ENCODE measurements at regions not wholly inside any gene's neighbourhood (a gene's known extent, or its start where the extent isn't known, plus 50 kb on each side); places are given as distances from the start of the nearest gene placed in this dataset.
A peak's percentile ranks its signal among the peaks of the same experiment; 100 is the strongest.

DNA sequence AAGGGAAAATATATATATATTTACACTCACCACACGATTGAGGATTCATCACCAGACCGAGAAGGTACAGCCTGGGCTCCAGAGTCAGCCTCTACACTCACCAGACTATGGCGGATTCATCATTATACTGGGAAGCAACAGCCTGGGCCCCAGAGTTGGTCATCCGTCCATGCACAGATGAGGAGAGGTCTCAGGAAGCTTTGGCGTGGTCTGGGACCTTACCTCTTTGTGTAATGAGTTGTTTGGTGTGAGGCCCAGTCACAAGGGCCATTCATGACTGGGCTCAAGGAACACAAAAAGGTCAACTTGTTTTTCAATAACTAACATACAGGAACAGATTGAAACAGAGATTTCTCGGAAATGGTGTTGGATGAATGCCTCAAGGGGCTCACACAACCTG is 926.1 kb downstream of the FAM133A start:
- DNase-seq (ENCODE audit: low read depth, low spot score), result no peak

DNA sequence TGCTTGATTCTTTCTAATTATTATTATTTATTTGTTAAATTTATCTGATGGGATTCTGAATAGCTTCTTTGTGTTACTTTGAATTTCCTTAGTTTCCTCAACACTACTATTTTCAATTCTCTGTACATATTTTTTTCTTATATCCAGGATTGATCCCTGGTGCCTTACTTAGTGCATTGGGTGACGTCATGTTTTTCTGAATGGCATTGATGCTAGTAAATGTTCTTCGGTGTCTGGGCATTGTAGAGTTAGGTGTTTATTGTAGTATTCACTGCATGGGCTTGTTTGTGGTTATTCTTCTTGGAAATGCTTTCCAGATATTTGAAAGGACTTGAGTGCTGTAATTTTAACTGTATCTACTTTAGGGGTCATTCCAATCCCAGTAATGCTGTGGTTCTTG is 938.1 kb downstream of the FAM133A start:
- no peak for DNase-seq (ENCODE audit: low read depth, low spot score)

DNA sequence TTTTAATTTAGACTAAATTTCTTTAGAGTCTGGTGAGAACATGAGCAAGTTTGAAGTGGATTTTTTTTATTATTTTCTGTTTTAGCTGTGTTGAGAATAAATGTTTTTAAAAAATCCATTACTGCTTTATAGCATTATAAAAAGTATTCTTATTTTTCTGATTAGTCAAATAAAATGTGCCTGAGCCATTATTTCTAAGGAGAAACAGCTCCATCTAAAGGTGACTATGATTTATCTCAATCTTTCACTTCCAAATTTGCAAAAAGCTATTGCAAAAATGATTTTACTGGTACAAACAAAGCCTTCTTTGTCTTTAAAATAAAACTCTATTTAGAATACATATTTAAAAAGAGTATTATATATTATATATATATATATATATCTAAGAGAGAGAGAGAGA is 959.2 kb downstream of the FAM133A start:
- no peak for DNase-seq (ENCODE audit: low read depth, low spot score)

DNA sequence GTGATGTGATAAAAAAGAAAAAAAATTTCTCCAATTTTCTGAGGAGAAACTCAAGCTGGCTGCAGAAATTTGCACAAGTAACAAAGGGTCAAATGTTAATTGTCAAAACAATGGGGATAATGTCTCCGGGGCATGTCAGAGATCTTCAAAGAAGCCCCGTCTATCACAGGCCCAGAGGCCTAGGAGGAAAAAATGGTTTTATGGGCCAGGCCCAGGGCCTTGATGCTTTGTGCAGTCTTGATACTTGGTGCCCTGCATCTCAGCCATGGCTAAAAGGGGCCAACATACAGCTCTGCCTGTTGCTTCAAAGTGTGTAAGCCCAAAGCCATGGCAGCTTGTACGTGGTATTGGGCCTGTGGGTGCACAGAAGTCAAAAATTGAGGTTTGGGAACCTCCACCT is 961.0 kb downstream of the FAM133A start:
- DNase-seq (ENCODE audit: low read depth, low spot score), result no peak

DNA sequence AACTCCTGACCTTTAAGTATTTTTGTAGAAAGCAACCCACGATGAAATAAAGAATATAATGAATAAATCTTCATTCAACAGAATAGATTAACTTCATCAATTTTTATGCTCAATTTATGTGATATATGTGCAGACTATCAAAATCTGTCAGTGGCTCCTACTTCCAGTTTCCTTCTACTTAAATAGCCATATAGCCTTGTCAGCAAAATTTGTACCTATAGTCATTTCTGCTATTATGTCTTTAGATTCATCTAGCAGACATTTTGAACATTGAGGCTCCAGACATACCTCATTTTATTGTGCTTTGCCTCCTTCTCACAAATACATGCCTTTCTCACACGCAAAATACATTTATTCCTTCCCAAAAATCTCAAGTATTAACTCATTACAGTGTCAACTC is 971.7 kb downstream of the FAM133A start:
- DNase-seq (ENCODE audit: low read depth, low spot score), result no peak

DNA sequence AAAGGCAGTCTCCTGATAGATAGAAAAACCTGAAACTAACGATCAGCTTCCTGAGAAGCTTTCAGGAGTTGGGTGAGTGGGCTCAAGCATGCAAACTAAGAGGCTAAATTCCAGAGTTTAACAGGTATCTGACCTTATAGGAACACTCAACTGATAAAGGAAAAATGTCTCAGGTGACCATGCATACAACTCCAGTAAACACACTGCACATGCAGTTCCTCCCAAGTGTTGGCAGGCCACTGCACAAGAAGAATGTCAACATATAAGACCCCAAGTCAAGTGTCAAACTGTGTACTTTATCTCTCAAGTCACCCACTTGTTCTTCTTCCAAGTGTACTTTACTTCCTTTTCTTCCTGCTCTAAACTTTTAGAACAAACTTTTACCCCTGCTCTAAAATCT is 981.2 kb downstream of the FAM133A start:
- no peak for DNase-seq (ENCODE audit: low read depth, low spot score)

DNA sequence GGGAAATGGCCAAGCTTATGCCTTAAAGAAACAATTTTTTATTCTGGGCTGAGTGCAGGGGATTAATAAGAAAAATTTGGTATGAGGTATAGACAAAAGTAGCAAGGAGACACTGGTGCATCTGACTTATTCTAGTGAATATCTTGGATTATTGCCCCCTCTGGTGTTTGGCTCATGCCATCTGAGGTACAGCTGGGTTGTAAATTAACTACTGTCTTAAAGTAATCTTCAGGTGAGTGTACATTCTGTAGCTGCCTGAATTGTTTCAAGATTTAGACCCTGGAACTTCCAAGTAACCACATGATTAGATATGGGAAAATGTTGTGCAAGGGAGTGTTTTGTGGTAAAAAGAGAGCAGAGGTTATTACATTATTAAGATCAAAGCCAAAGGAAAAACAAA is 988.7 kb downstream of the FAM133A start:
- no peak for DNase-seq (ENCODE audit: low read depth, low spot score)

DNA sequence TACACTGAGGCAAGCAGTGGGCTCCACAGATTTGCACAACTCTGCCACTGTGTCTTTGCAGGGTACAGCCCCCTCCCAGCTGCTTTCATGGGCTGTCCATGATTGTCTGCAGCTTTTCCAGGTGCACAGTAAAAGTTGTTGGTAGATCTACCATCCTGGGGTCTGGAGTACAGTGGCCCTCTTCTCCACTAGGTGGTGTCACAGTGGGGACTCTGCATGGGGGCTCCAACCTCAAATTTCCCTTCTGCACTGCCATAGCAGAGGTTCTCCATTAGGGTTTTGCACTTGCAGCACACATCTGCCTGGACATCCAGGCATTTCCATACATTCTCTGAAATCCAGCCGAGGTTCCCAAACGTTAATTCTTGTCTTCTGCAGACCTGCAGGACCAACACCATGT is 1002.3 kb downstream of the FAM133A start:
- DNase-seq (ENCODE audit: low read depth, low spot score), result no peak

DNA sequence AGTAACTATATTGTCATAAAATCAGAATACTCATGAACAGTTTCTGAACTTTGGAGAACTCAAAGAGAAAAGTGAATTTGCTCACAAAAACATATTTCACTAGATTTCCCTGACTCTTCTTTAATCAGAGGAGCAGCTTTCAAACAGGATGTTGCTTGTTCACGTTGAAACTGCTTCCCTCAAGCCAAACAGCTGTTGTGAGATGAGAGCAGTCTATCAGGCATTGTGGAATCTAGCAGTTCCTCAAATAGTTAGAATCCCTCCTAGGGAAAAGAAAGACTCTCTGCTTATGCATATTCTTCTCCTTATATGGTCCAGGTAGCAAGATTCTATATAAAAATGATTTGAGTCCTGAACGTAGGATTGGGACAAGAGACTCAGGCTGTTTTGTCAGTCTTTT is 1012.1 kb downstream of the FAM133A start:
- no peak for DNase-seq (ENCODE audit: low read depth, low spot score)

DNA sequence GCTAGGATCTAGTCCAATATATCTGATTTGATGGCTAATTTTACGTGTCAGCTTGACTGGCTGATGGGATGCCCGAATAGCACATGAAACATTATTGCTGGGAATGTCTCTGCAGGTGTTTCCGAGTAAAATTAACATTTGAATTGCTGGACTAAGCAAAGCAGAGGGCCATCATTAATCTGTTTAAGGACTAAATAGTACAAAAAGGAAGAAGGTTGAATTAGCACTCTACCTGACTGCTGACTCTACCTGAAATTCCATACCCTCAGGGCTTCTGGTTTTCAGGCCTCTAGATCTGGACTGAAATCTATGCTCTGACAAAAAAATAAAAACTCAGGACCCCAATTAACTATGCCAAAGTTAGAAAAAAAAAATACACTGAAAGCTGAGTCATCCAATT is 1021.9 kb downstream of the FAM133A start:
- DNase-seq (ENCODE audit: low read depth, low spot score), result peak; percentile 17

DNA sequence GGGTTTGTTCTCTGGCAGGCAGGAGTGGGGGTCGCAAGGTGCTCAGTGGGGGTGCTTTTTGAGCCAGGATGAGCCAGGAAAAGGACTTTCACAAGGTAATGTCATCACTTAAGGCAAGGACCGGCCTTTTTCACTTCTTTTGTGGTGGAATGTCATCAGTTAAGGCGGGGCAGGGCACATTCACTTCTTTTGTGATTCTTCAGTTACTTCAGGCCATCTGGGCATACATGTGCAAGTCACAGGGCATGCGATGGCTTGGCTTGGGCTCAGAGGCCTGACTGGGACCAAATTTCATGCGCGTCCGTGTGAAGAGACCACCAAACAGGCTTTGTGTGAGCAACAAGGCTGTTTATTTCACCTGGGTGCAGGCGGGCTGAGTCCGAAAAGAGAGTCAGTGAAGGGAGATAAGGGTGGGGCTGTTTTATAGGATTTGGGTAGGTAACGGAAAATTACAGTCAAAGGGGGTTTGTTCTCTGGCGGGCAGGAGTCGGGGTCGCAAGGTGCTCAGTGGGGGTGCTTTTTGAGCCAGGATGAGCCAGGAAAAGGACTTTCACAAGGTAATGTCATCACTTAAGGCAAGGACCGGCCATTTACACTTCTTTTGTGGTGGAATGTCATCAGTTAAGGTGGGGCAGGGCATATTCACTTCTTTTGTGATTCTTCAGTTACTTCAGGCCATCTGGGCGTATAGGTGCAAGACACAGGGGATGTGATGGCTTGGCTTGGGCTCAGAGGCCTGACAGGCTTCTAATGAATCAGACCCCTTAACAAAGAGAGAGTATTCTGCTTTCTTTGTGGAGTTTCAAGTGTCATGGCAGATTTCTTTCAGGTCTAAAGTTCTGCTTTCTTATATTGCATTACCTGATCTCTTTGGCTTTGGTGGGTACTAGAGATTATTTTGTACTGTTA is 1030.6 kb downstream of the FAM133A start:
- DNase-seq (ENCODE audit: low read depth, low spot score), result peak; percentile 32

DNA sequence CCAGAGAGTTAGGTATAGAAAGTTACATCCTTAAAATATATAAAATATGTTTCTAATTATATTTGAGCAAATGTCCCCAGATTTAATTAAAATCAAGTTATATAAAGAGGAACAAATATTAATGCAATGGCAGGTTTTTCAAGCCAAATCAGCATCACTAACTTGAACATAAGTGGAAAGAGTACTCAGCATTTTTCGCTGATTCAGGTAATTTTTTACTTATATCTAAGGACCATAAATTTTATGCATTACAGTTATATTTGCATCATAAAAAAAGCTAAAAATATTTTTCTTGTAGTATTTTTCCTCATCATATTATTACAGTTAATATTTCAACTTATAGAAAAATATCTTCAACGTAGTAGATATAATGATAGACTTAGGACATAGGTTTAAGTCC is 1047.4 kb downstream of the FAM133A start:
- DNase-seq (ENCODE audit: low read depth, low spot score), result no peak

DNA sequence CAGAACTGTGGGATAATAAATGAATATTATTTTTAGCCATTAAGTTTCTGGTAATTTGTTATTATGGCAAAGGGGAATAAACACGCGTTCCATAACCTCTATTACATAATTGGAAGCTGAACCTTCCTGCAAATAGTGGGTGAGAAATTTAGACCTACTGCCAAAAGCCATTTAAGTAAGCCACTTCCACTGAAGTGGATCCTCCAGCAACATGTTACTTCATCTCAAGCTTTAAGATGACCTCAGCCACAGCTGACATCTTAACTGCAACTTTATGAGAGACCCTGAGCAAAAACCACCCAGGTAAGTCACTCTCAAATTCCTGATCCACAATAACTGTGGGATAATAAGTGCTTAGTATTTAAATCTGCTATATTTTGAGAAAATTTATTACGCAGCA is 1048.6 kb downstream of the FAM133A start:
- DNase-seq (ENCODE audit: low read depth, low spot score), result no peak

DNA sequence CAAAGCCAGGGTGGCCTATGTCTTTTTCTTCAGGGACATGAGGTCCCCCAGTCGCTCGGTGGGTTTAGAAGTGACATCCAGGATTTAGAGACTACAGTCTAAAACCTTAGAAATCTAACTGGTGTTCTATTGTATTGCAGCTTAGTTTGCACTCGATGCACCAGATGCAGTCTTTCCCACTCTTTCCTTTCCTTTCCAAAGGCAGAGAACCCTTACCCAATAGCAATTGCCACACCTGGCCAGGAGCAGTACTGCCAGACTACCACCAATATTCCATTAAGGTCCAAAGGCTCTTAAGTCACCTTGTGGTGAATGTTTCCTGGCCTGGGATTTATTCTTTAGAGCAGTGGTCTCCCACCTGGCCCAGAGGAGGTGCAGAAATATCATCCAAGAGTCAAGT is 1068.8 kb downstream of the FAM133A start:
- no peak for DNase-seq (ENCODE audit: low read depth, low spot score)

DNA sequence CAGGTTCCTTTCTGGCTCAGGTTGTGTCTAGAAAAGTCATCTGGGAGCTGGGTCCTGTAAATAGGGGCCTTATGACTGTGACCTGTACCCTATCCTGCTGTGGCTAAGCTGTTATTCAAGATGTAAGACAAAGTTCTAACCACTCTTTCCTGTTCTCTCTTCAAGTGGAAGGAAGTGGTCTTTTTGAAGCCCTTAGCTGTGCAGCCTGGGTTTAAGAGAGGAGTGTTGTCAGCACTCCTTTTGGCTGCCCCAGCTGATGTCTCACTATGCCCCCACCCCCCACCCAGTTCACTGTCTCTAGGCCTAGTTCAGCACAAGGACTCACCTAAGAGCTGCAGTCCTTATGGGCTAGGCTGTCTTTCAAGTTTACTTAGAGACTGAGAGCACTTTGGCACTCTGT is 1069.5 kb downstream of the FAM133A start:
- DNase-seq (ENCODE audit: low read depth, low spot score), result no peak

DNA sequence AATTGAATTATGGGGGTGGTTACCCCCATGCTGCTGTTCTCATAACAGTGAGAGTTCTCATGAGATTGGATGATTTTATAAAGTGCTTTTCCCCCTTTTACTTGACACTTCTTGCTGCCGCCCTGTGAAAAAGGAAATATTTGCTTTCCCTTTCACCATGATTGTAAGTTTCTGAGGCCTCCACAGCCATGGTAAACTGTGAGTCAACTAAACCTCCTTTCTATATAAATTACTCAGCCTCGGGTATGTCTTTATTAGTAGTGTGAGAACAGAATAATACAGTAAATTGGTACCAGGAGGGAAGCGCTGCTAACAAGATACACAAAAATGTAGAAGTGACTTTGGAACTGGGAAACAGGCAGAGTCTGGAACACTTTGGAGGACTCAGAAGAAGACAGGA is 1070.8 kb downstream of the FAM133A start:
- DNase-seq (ENCODE audit: low read depth, low spot score), result no peak

DNA sequence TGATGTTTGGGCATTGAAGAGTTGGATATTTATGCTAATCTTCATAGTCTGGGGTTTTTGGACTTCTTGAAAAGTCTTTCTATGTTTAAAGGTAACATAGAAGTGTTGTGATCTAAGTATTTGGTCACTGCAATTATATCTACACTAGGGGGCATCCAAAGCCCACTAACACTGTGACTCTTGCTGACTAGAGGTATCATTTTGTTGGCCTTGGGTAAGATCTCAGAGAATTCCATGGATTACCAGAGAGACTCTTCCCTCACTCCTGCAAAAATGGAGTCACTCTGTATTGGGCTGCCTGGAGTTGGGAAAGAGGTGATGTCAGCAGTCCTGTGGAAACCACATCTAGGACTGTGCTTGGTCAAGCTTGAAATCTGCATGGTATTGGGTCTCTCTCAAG is 1077.6 kb downstream of the FAM133A start:
- peak; percentile 15 for DNase-seq (ENCODE audit: low read depth, low spot score)

DNA sequence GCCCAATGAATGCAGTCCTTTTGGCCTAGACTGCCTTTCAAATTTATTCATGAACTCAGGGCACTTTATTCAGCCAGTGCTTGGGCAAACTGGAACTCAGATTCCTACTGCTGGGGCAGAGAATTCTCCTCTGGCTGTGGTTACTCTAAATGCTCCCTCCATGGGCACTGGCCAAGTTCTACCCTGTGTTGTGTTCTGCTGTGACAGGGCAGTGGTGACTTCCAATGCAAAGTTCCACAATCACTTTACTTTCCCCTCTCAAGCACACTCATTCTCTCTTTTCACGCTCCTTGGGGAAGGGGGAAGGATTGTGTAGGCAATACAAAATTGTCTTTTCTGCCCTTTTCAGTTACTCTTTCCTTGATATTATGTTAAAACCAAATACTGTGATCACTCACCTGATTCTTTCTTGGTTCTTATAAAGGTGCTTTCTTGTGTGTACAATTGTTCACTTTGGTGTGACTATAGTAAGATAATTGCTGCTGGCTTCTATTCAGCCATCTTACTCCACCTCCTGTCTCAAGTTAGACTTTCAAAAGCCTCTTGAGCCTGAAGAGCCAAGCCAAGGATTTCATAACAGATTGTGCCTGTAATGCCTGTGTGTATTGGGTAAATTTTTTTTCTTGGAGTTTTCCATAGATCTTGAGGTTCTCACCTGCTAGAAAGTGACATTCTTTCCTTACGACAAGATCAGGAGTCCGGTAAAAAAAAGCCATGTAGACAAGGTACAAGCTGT is 1078.6 kb downstream of the FAM133A start:
- DNase-seq (ENCODE audit: low read depth, low spot score), result no peak

DNA sequence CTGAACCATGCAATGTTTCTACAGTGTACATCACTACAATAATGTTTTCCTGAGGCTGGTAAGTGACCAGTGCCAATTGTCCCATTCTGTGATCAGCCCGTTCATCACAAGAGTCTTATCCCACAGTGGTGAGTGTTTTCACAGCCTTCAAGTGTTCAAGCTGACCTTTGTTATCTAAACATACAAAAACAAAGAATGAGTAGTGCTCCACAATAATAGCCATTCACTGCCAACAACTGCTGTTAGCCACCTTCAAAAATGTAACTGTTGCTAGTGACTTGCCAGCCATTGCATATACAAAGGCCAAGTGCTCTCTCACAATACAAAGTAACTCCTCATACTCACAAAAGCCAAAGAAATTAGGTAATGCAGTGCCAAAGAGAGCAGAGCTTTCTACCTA is 1084.1 kb downstream of the FAM133A start:
- no peak for DNase-seq (ENCODE audit: low read depth, low spot score)

DNA sequence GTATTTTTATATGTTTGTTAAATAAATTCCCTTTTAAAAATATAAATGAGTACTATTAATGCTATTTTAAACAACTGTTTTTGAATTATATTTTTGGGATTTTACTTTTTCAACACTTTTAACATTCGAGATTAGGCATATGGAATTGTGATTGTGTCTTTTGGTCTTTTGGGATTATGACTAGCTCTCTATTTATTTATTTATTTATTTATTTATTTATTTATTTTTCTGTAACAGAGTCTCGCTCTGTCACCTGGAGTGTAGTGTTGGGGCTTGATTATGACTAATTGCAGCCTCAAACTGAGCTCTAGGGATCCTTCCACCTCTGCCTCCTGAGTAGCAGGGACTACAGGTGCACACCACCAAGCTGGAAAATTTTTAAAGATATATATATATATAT is 1101.6 kb downstream of the FAM133A start:
- no peak for DNase-seq (ENCODE audit: low read depth, low spot score)

DNA sequence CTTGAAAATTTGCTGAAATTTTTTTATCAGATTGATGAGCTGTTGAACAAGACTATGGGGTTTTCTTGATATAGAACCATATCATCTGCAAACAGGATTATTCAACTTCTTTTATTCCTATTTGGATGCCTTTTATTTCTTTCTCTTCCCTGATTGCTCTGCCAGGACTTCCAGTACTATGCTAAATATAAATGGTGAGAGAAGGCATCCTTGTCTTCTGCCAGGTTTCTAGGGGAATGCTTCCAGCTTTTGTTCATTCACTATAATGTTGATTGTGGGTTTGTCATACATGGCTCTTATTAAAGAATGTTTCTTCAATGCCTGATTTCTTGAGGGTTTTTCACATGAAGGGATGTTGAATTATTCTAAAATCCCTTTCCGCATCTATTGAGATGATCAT is 1139.5 kb downstream of the FAM133A start:
- no peak for DNase-seq (ENCODE audit: low read depth, low spot score)

DNA sequence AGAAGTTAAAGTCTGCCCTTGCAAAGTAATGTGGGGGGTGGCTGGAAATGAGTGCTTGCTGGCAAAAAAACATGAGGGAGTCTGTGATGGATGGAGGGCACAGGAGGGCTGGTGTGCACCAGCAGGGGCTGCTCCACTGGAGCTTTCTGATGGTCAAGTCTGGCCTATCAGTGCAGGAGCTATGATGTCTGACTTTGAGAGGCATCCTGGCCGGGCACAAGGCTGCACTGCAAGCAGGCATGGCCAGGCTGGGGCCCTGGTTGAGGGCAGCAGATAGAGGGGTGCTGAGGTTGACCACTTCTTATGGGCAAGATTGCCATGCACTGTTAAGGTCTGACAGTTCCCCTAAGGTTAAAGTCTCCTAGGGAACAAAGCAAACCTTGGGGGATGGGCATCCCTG is 1140.2 kb downstream of the FAM133A start:
- no peak for DNase-seq (ENCODE audit: low read depth, low spot score)

DNA sequence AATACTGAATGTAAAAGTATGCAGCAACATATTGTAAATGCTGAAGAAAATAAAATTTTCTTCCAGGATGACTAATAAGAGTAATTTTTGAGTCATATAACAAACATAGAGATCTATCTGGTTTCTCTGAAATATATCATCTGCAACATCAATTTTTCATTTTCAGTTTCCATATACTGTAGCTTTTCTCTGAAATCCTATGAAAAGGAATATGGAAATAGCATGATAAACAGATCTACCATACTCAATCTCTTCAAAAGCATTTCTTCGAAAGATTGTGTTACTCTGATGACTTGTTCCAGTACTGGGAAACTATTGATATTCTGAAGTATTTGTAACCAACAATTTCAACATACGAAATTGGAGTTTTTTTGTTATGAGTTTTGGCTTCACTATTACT is 1156.7 kb downstream of the FAM133A start:
- no peak for DNase-seq (ENCODE audit: low read depth, low spot score)

All from ELF-1 (cell line).